ENCODE measurements at regions not wholly inside any gene's neighbourhood (a gene's known extent, or its start where the extent isn't known, plus 50 kb on each side); places are given as distances from the start of the nearest gene placed in this dataset.

DNA sequence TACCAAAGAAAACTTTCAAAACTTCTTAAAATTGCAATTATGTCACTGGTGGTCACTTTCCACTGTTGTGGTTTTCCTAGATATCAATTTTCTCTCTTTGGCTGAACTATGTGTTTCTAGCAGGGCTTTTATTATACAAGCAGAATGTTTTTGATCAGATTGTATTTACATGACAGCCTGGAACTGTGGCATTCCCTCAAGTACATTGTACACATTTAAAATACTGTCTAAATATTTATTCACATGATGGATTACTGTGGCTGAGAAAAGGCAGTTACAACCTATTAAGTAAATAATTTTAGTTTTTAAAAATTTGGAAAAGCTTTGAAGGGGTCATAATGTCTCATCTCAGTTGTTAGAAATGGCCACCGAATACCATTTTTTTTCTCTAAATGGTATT is 231.9 kb upstream of the PPP1R3A start:
- no peak for TF ChIP-seq EZH2phosphoT487 (IDR thresholded peaks at IDR 0.05; ENCODE audit: insufficient read depth, low read depth)
- no peak for TF ChIP-seq EZH2 (IDR thresholded peaks at IDR 0.05; ENCODE audit: insufficient read depth, poor library complexity, severe bottlenecking)
